Astrocyte (in vitro differentiated cells and primary cell): ENCODE measurements at regions not wholly inside any gene's neighbourhood (a gene's known extent, or its start where the extent isn't known, plus 50 kb on each side); places are given as distances from the start of the nearest gene placed in this dataset.

Source experiments
- EZH2 ChIP-seq: IDR thresholded peaks from 2 replicates; pipeline ENCODE4 v1.6.1; 2012; ENCODE audit warnings: mild to moderate bottlenecking, low read length, inconsistent platforms; ENCODE audit not compliant: insufficient read depth
- TF ChIP-seq, protein P1 (sequence below): IDR thresholded peaks from 2 replicates; pipeline ENCODE4 v1.5.1; 2011; ENCODE audit warnings: low read depth, mild to moderate bottlenecking, inconsistent platforms, low read length, moderate library complexity; ENCODE audit not compliant: insufficient read depth

DNA sequence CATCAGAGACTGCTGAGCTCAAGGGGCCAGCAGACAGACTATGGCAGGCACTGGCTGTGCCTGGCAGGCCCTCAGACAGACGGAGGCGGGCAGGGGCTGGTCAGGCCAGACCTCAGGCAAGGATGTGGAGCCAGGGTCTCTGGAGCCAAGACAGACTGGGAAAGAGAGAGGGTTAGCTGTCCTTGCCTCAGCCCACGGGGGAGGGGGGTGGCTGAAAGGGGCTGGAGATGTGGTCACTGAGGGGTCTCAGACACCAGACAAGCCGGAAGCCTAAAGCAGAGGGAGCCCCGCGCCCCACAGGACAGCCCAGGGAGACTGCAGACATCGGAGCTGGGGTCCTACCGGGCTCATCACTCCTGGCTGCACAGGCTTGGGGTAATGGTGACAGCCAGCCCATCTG lies 141.2 kb upstream of the FOXD4L5 start:
- TF ChIP-seq, protein P1, sequence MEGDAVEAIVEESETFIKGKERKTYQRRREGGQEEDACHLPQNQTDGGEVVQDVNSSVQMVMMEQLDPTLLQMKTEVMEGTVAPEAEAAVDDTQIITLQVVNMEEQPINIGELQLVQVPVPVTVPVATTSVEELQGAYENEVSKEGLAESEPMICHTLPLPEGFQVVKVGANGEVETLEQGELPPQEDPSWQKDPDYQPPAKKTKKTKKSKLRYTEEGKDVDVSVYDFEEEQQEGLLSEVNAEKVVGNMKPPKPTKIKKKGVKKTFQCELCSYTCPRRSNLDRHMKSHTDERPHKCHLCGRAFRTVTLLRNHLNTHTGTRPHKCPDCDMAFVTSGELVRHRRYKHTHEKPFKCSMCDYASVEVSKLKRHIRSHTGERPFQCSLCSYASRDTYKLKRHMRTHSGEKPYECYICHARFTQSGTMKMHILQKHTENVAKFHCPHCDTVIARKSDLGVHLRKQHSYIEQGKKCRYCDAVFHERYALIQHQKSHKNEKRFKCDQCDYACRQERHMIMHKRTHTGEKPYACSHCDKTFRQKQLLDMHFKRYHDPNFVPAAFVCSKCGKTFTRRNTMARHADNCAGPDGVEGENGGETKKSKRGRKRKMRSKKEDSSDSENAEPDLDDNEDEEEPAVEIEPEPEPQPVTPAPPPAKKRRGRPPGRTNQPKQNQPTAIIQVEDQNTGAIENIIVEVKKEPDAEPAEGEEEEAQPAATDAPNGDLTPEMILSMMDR = no peak
- TF ChIP-seq EZH2 = no peak
